ENCODE measurements at regions not wholly inside any gene's neighbourhood (a gene's known extent, or its start where the extent isn't known, plus 50 kb on each side); places are given as distances from the start of the nearest gene placed in this dataset.

GRCh38 chr5:122656160-122656559, 118.7 kb upstream of the SNX2 start:
- TF ChIP-seq MAX (CRISPR knock-in tag; IDR thresholded peaks at IDR 0.05) (no peak), FOXP1 (CRISPR knock-in tag; IDR thresholded peaks at IDR 0.05; ENCODE audit: borderline replicate concordance) (no peak)
- no peaks in the 10 kb centered on the region for H3K4me1 Mint-ChIP-seq
- no peak for DNase-seq (ENCODE audit: low spot score)
- ChIA-PET POLR2A (no interaction called here), CTCF (no interaction called here)
- H3K4me3 Mint-ChIP-seq = no peak overlapping the region
- no peak for ATAC-seq
- no peaks in the 10 kb centered on the region for H3K36me3 Mint-ChIP-seq
- no peak overlapping the region for H3K27ac Mint-ChIP-seq
- H3K27me3 Mint-ChIP-seq (ENCODE audit: low read depth) = no peaks in the 10 kb centered on the region
- H3K9me3 Mint-ChIP-seq = no peaks in the 10 kb centered on the region

DNA sequence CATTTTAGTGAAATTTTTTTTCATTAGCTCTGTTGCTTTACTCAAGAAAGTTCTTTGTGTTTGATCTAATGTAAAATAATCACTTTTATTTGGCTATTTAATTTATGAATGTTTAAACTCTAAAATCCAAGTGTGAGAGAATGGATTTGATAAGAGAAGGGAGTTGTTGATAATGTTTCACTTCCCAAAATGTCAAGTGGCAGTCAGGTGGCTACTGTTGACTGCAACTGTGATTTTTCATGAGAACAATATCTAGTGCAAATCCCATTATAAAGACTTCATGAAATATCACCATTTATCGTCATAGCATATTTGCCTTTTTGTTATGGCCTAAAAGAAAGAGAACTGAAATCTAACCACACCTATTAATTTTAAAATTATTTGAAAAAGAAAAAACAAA, 118.3 kb upstream of the SNX2 start:
- H3K4me3 Mint-ChIP-seq = no peak overlapping the region
- CTCF ChIA-PET = no interaction called here
- no peaks in the 10 kb centered on the region for H3K4me1 Mint-ChIP-seq
- no peak overlapping the region for H3K27ac Mint-ChIP-seq
- H3K27me3 Mint-ChIP-seq (ENCODE audit: low read depth) = no peaks in the 10 kb centered on the region
- DNase-seq (ENCODE audit: low spot score) (no peak), ATAC-seq (no peak)
- TF ChIP-seq GTF2I (CRISPR knock-in tag; conservative IDR thresholded peaks at IDR 0.05) (no peak), FOXP4 (CRISPR knock-in tag; IDR thresholded peaks at IDR 0.05) (no peak), MXD4 (CRISPR knock-in tag; IDR thresholded peaks at IDR 0.05; ENCODE audit: borderline replicate concordance) (no peak), GRHL2 (CRISPR knock-in tag; IDR thresholded peaks at IDR 0.05; ENCODE audit: insufficient replicate concordance, severe bottlenecking) (no peak), ZNF263 (CRISPR knock-in tag; IDR thresholded peaks at IDR 0.05; ENCODE audit: low read depth) (no peak)
- TF ChIP-seq, protein P1, sequence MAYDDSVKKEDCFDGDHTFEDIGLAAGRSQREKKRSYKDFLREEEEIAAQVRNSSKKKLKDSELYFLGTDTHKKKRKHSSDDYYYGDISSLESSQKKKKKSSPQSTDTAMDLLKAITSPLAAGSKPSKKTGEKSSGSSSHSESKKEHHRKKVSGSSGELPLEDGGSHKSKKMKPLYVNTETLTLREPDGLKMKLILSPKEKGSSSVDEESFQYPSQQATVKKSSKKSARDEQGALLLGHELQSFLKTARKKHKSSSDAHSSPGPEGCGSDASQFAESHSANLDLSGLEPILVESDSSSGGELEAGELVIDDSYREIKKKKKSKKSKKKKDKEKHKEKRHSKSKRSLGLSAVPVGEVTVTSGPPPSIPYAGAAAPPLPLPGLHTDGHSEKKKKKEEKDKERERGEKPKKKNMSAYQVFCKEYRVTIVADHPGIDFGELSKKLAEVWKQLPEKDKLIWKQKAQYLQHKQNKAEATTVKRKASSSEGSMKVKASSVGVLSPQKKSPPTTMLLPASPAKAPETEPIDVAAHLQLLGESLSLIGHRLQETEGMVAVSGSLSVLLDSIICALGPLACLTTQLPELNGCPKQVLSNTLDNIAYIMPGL (CRISPR knock-in tag; IDR thresholded peaks at IDR 0.05) = no peak
- POLR2A ChIA-PET = no interaction called here
- H3K9me3 Mint-ChIP-seq = peaks cover 2% of the 10 kb centered on the region; the same call in 1 of the 2 replicates
- H3K36me3 Mint-ChIP-seq = no peaks in the 10 kb centered on the region

GRCh38 chr5:122661496-122662180, 113.2 kb upstream of the SNX2 start:
- ATAC-seq (no peak), DNase-seq (ENCODE audit: low spot score) (no peak)
- Mint-ChIP-seq H3K9me3 (peaks cover 10% of the 10 kb centered on the region; the same call in 1 of the 2 replicates), H3K4me3 (no peak overlapping the region), H3K27me3 (ENCODE audit: low read depth) (no peaks in the 10 kb centered on the region), H3K27ac (no peak overlapping the region), H3K36me3 (no peaks in the 10 kb centered on the region), H3K4me1 (no peaks in the 10 kb centered on the region)
- CTCF ChIA-PET = no interaction called here
- TF ChIP-seq ZNF317 (CRISPR knock-in tag; IDR thresholded peaks at IDR 0.05; ENCODE audit: borderline replicate concordance, low read depth) (no peak), NFATC4 (CRISPR knock-in tag; IDR thresholded peaks at IDR 0.05) (no peak), TP53 (CRISPR knock-in tag; IDR thresholded peaks at IDR 0.05) (no peak), PRDM15 (CRISPR knock-in tag; IDR thresholded peaks at IDR 0.05) (no peak), PRRX2 (CRISPR knock-in tag; IDR thresholded peaks at IDR 0.05) (no peak), NFE2L1 (CRISPR knock-in tag; IDR thresholded peaks at IDR 0.05) (no peak), ZNF423 (CRISPR knock-in tag; IDR thresholded peaks at IDR 0.05) (no peak), SOX15 (CRISPR knock-in tag; IDR thresholded peaks at IDR 0.05) (no peak), ATF3 (CRISPR knock-in tag; conservative IDR thresholded peaks at IDR 0.05) (no peak)
- TF ChIP-seq, protein P2, sequence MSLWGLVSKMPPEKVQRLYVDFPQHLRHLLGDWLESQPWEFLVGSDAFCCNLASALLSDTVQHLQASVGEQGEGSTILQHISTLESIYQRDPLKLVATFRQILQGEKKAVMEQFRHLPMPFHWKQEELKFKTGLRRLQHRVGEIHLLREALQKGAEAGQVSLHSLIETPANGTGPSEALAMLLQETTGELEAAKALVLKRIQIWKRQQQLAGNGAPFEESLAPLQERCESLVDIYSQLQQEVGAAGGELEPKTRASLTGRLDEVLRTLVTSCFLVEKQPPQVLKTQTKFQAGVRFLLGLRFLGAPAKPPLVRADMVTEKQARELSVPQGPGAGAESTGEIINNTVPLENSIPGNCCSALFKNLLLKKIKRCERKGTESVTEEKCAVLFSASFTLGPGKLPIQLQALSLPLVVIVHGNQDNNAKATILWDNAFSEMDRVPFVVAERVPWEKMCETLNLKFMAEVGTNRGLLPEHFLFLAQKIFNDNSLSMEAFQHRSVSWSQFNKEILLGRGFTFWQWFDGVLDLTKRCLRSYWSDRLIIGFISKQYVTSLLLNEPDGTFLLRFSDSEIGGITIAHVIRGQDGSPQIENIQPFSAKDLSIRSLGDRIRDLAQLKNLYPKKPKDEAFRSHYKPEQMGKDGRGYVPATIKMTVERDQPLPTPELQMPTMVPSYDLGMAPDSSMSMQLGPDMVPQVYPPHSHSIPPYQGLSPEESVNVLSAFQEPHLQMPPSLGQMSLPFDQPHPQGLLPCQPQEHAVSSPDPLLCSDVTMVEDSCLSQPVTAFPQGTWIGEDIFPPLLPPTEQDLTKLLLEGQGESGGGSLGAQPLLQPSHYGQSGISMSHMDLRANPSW (CRISPR knock-in tag; conservative IDR thresholded peaks at IDR 0.05; ENCODE audit: low read depth) = no peak
- POLR2A ChIA-PET = no interaction called here

Measured in WTC11 (cell line).